ENCODE measurements at regions not wholly inside any gene's neighbourhood (a gene's known extent, or its start where the extent isn't known, plus 50 kb on each side); places are given as distances from the start of the nearest gene placed in this dataset.

DNA sequence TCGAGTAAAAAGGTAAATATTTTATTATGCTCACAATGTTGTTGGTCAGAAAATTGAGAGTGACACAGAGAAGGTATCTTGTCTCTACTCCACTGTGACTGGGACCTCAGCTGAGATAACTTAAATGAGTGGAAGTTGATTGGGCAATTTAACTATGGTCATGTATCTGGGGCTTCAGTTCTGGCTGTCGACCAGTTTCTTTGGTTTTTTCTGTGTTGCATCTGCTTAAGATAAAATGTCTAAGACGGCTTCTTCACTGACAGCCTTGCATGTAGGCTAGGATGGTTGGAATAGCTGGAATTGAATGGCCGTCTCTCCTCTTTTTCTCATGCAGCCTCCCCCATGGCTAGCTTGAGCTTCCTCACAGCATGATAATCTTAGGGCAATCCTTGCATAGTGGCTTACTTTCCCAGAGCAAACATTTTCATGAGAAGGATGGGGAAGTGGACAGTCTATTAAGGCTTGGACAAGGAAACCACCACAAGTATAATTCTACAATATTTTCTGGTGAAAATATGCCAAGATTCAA is 433.7 kb downstream of the KIF2B start:
- Histone ChIP-seq H4K8ac (ENCODE audit: low read length) (no peak overlapping the region), H3K4ac (ENCODE audit: low read depth in 1 of 2, low read length in 2 of 2) (no peak overlapping the region), H3K14ac (ENCODE audit: low read length in 2 of 2) (no peak overlapping the region), H3K36me3 (ENCODE audit: control insufficient read depth in 1 of 2, insufficient read depth in 2 of 2, low read depth in 1 of 2, low read length in 2 of 2) (no peaks in the 10 kb centered on the region), H3K4me3 (ENCODE audit: insufficient read depth in 1 of 2, low read depth in 1 of 2, low read length in 2 of 2) (no peak overlapping the region), H2BK120ac (ENCODE audit: low read depth, low read length) (no peak overlapping the region), H3K27ac (ENCODE audit: low read length, poor library complexity, severe bottlenecking) (no peak overlapping the region), H2AFZ (ENCODE audit: low read depth, low read length) (no peak overlapping the region), H2BK15ac (ENCODE audit: low read depth, poor library complexity, severe bottlenecking) (no peak overlapping the region), H2BK12ac (ENCODE audit: low read length in 2 of 2) (no peak overlapping the region), H2BK5ac (ENCODE audit: low read depth, low read length, poor library complexity, severe bottlenecking) (no peak overlapping the region), H3K23ac (ENCODE audit: low read length in 2 of 2) (no peak overlapping the region), H3K18ac (ENCODE audit: low read depth in 1 of 2, low read length in 2 of 2) (no peak overlapping the region), H3K4me1 (ENCODE audit: control insufficient read depth, insufficient read depth, low read depth, low read length) (no peaks in the 10 kb centered on the region), H2AK5ac (ENCODE audit: low read length, severe bottlenecking) (no peak overlapping the region), H3K4me2 (ENCODE audit: low read length, poor library complexity, severe bottlenecking) (no peak overlapping the region), H3K27me3 (ENCODE audit: control insufficient read depth in 1 of 2, insufficient read depth in 1 of 2, low read length in 2 of 2) (no peaks in the 10 kb centered on the region), H4K91ac (ENCODE audit: low read length) (no peak overlapping the region), H3K9me3 (ENCODE audit: control insufficient read depth, low read length) (peaks cover 27% of the 10 kb centered on the region), H3K9ac (ENCODE audit: low read length) (no peak overlapping the region), H3K79me1 (replicated peaks; ENCODE audit: low read length, poor library complexity, severe bottlenecking) (no peaks in the 10 kb centered on the region)
- 51% methylated on average over 3 of the region's 4 CpGs for WGBS
- no peak for DNase-seq

GRCh38 chr17:54257440-54257839 is 434.7 kb downstream of the KIF2B start:
- no peak overlapping the region for H3K14ac ChIP-seq (ENCODE audit: low read length in 2 of 2)
- H2BK5ac ChIP-seq (ENCODE audit: low read depth, low read length, poor library complexity, severe bottlenecking) = no peak overlapping the region
- DNase-seq = no peak
- H3K9me3 ChIP-seq (ENCODE audit: control insufficient read depth, low read length) = peaks cover 29% of the 10 kb centered on the region
- no peak overlapping the region for H4K8ac ChIP-seq (ENCODE audit: low read length)
- no peaks in the 10 kb centered on the region for H3K79me1 ChIP-seq (replicated peaks; ENCODE audit: low read length, poor library complexity, severe bottlenecking)
- no peak overlapping the region for H2BK15ac ChIP-seq (ENCODE audit: low read depth, poor library complexity, severe bottlenecking)
- H3K9ac ChIP-seq (ENCODE audit: low read length) = no peak overlapping the region
- H4K91ac ChIP-seq (ENCODE audit: low read length) = no peak overlapping the region
- H3K23ac ChIP-seq (ENCODE audit: low read length in 2 of 2) = no peak overlapping the region
- no peak overlapping the region for H3K18ac ChIP-seq (ENCODE audit: low read depth in 1 of 2, low read length in 2 of 2)
- no peak overlapping the region for H3K4me2 ChIP-seq (ENCODE audit: low read length, poor library complexity, severe bottlenecking)
- no peaks in the 10 kb centered on the region for H3K27me3 ChIP-seq (ENCODE audit: control insufficient read depth in 1 of 2, insufficient read depth in 1 of 2, low read length in 2 of 2)
- no peak overlapping the region for H3K4me3 ChIP-seq (ENCODE audit: insufficient read depth in 1 of 2, low read depth in 1 of 2, low read length in 2 of 2)
- no peak overlapping the region for H2BK12ac ChIP-seq (ENCODE audit: low read length in 2 of 2)
- no peaks in the 10 kb centered on the region for H3K4me1 ChIP-seq (ENCODE audit: control insufficient read depth, insufficient read depth, low read depth, low read length)
- H3K27ac ChIP-seq (ENCODE audit: low read length, poor library complexity, severe bottlenecking) = no peak overlapping the region
- H3K4ac ChIP-seq (ENCODE audit: low read depth in 1 of 2, low read length in 2 of 2) = no peak overlapping the region
- no peak overlapping the region for H2AFZ ChIP-seq (ENCODE audit: low read depth, low read length)
- 50% methylated on average over 1 of the region's 2 CpGs for WGBS
- H2AK5ac ChIP-seq (ENCODE audit: low read length, severe bottlenecking) = no peak overlapping the region
- H3K36me3 ChIP-seq (ENCODE audit: control insufficient read depth in 1 of 2, insufficient read depth in 2 of 2, low read depth in 1 of 2, low read length in 2 of 2) = no peaks in the 10 kb centered on the region
- no peak overlapping the region for H2BK120ac ChIP-seq (ENCODE audit: low read depth, low read length)

DNA sequence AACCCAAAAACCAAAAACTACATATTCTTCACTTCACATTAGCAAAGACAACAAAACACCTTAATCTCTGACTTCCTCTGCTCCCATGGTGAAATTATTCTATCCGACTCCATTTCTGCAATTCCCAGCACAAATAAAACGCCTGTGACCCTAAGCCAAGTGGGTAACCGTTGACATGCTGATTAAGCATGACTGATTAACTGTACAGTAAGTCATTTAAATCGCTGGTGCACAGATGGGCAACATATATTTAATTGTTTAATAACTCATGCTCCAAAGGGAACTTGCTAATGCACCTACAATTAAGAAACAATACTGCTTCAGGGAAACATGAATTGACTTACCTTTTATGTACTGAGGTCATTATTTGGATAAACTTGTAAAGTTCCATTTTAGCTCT is 436.7 kb downstream of the KIF2B start:
- H2BK120ac ChIP-seq (ENCODE audit: low read depth, low read length) = no peak overlapping the region
- H2BK12ac ChIP-seq (ENCODE audit: low read length in 2 of 2) = no peak overlapping the region
- H3K14ac ChIP-seq (ENCODE audit: low read length in 2 of 2) = no peak overlapping the region
- H3K4me2 ChIP-seq (ENCODE audit: low read length, poor library complexity, severe bottlenecking) = no peak overlapping the region
- no peaks in the 10 kb centered on the region for H3K27me3 ChIP-seq (ENCODE audit: control insufficient read depth in 1 of 2, insufficient read depth in 1 of 2, low read length in 2 of 2)
- H3K9me3 ChIP-seq (ENCODE audit: control insufficient read depth, low read length) = peaks cover 31% of the 10 kb centered on the region
- H4K8ac ChIP-seq (ENCODE audit: low read length) = no peak overlapping the region
- H4K91ac ChIP-seq (ENCODE audit: low read length) = no peak overlapping the region
- H3K9ac ChIP-seq (ENCODE audit: low read length) = no peak overlapping the region
- no peak overlapping the region for H3K27ac ChIP-seq (ENCODE audit: low read length, poor library complexity, severe bottlenecking)
- no peak overlapping the region for H2AFZ ChIP-seq (ENCODE audit: low read depth, low read length)
- no peak overlapping the region for H3K23ac ChIP-seq (ENCODE audit: low read length in 2 of 2)
- no peak overlapping the region for H2BK15ac ChIP-seq (ENCODE audit: low read depth, poor library complexity, severe bottlenecking)
- H3K18ac ChIP-seq (ENCODE audit: low read depth in 1 of 2, low read length in 2 of 2) = no peak overlapping the region
- H3K4me1 ChIP-seq (ENCODE audit: control insufficient read depth, insufficient read depth, low read depth, low read length) = no peaks in the 10 kb centered on the region
- no peak overlapping the region for H3K4ac ChIP-seq (ENCODE audit: low read depth in 1 of 2, low read length in 2 of 2)
- DNase-seq = no peak
- no peak overlapping the region for H2BK5ac ChIP-seq (ENCODE audit: low read depth, low read length, poor library complexity, severe bottlenecking)
- H2AK5ac ChIP-seq (ENCODE audit: low read length, severe bottlenecking) = no peak overlapping the region
- WGBS = 68% methylated on average over 3 of the region's 4 CpGs
- H3K4me3 ChIP-seq (ENCODE audit: insufficient read depth in 1 of 2, low read depth in 1 of 2, low read length in 2 of 2) = no peak overlapping the region
- no peaks in the 10 kb centered on the region for H3K79me1 ChIP-seq (replicated peaks; ENCODE audit: low read length, poor library complexity, severe bottlenecking)
- H3K36me3 ChIP-seq (ENCODE audit: control insufficient read depth in 1 of 2, insufficient read depth in 2 of 2, low read depth in 1 of 2, low read length in 2 of 2) = no peaks in the 10 kb centered on the region

GRCh38 chr17:54261465-54261864 is 438.7 kb downstream of the KIF2B start:
- no peak overlapping the region for H2BK120ac ChIP-seq (ENCODE audit: low read depth, low read length)

More at GRCh38 chr17:54261465-54261864, 438.7 kb downstream of the KIF2B start:
- H3K4ac ChIP-seq (ENCODE audit: low read depth in 1 of 2, low read length in 2 of 2) = no peak overlapping the region
- no peaks in the 10 kb centered on the region for H3K36me3 ChIP-seq (ENCODE audit: control insufficient read depth in 1 of 2, insufficient read depth in 2 of 2, low read depth in 1 of 2, low read length in 2 of 2)
- H3K9ac ChIP-seq (ENCODE audit: low read length) = no peak overlapping the region
- no peaks in the 10 kb centered on the region for H3K79me1 ChIP-seq (replicated peaks; ENCODE audit: low read length, poor library complexity, severe bottlenecking)
- DNase-seq = no peak
- 55% methylated on average over 2 of the region's 2 CpGs for WGBS
- H2BK15ac ChIP-seq (ENCODE audit: low read depth, poor library complexity, severe bottlenecking) = no peak overlapping the region
- H3K4me2 ChIP-seq (ENCODE audit: low read length, poor library complexity, severe bottlenecking) = no peak overlapping the region
- no peak overlapping the region for H3K14ac ChIP-seq (ENCODE audit: low read length in 2 of 2)
- H2AK5ac ChIP-seq (ENCODE audit: low read length, severe bottlenecking) = no peak overlapping the region
- no peak overlapping the region for H2BK12ac ChIP-seq (ENCODE audit: low read length in 2 of 2)
- H2AFZ ChIP-seq (ENCODE audit: low read depth, low read length) = no peak overlapping the region
- H3K23ac ChIP-seq (ENCODE audit: low read length in 2 of 2) = no peak overlapping the region
- H3K4me1 ChIP-seq (ENCODE audit: control insufficient read depth, insufficient read depth, low read depth, low read length) = no peaks in the 10 kb centered on the region
- no peak overlapping the region for H2BK5ac ChIP-seq (ENCODE audit: low read depth, low read length, poor library complexity, severe bottlenecking)
- H3K27ac ChIP-seq (ENCODE audit: low read length, poor library complexity, severe bottlenecking) = no peak overlapping the region
- H3K18ac ChIP-seq (ENCODE audit: low read depth in 1 of 2, low read length in 2 of 2) = no peak overlapping the region
- H3K9me3 ChIP-seq (ENCODE audit: control insufficient read depth, low read length) = peaks cover 27% of the 10 kb centered on the region
- H3K27me3 ChIP-seq (ENCODE audit: control insufficient read depth in 1 of 2, insufficient read depth in 1 of 2, low read length in 2 of 2) = no peaks in the 10 kb centered on the region
- no peak overlapping the region for H4K91ac ChIP-seq (ENCODE audit: low read length)
- H4K8ac ChIP-seq (ENCODE audit: low read length) = no peak overlapping the region
- no peak overlapping the region for H3K4me3 ChIP-seq (ENCODE audit: insufficient read depth in 1 of 2, low read depth in 1 of 2, low read length in 2 of 2)
